ENCODE measurements at regions not wholly inside any gene's neighbourhood (a gene's known extent, or its start where the extent isn't known, plus 50 kb on each side); places are given as distances from the start of the nearest gene placed in this dataset.

GRCh38 chr3:118406562-118406961, 628.1 kb downstream of the IGSF11 start:
- no peak for DNase-seq

GRCh38 chr3:118408431-118408830, 626.2 kb downstream of the IGSF11 start:
- no peak for DNase-seq

- no peak for DNase-seq
Measured at GRCh38 chr3:118412503-118412902, 622.1 kb downstream of the IGSF11 start.

GRCh38 chr3:118425272-118425837, 609.3 kb downstream of the IGSF11 start:
- no peak for DNase-seq

GRCh38 chr3:118433825-118434224, 600.8 kb downstream of the IGSF11 start:
- no peak for DNase-seq

GRCh38 chr3:118435851-118436350, 598.7 kb downstream of the IGSF11 start:
- DNase-seq, result peak; percentile 31 to 68

- DNase-seq, result no peak
Measured at GRCh38 chr3:118436697-118437262, 597.9 kb downstream of the IGSF11 start.

- no peak for DNase-seq
Measured at GRCh38 chr3:118445036-118445435, 589.6 kb downstream of the IGSF11 start.

GRCh38 chr3:118447339-118447738, 587.3 kb downstream of the IGSF11 start:
- no peak for DNase-seq

GRCh38 chr3:118466795-118467330, 567.8 kb downstream of the IGSF11 start:
- DNase-seq, result no peak

GRCh38 chr3:118468801-118469200, 565.8 kb downstream of the IGSF11 start:
- no peak for DNase-seq

- DNase-seq, result no peak
Measured at GRCh38 chr3:118472586-118472985, 562.1 kb downstream of the IGSF11 start.

GRCh38 chr3:118473343-118473742, 561.3 kb downstream of the IGSF11 start:
- no peak for DNase-seq

- no peak for DNase-seq
Measured at GRCh38 chr3:118476885-118477618, 557.6 kb downstream of the IGSF11 start.

- no peak for DNase-seq
Measured at GRCh38 chr3:118477768-118478167, 556.9 kb downstream of the IGSF11 start.

- DNase-seq, result no peak
Measured at GRCh38 chr3:118478706-118479276, 555.9 kb downstream of the IGSF11 start.

GRCh38 chr3:118479376-118479775, 555.3 kb downstream of the IGSF11 start:
- DNase-seq, result no peak

GRCh38 chr3:118480101-118480860, 554.4 kb downstream of the IGSF11 start:
- no peak for DNase-seq

- no peak for DNase-seq
Measured at GRCh38 chr3:118485693-118486092, 549.0 kb downstream of the IGSF11 start.

GRCh38 chr3:118487734-118488133, 546.9 kb downstream of the IGSF11 start:
- DNase-seq, result no peak

GRCh38 chr3:118488732-118489131, 545.9 kb downstream of the IGSF11 start:
- no peak for DNase-seq

GRCh38 chr3:118495206-118495605, 539.4 kb downstream of the IGSF11 start:
- no peak for DNase-seq

GRCh38 chr3:118497274-118497673, 537.4 kb downstream of the IGSF11 start:
- DNase-seq, result no peak
